HG03521 (cell line): ENCODE measurements at regions not wholly inside any gene's neighbourhood (a gene's known extent, or its start where the extent isn't known, plus 50 kb on each side); places are given as distances from the start of the nearest gene placed in this dataset.
"Not testable (repeated sequence)": the region's sequence is repeated elsewhere in the genome, so short reads cannot be mapped to it uniquely, and the experiment has no call there.

ENCODE experiments used
- ATAC-seq: cut with Tn5 transposase; IDR thresholded peaks from one replicate; pipeline ENCODE4 v1.9.1; 2021; ENCODE audit warnings: mild to moderate bottlenecking, moderate library complexity; ENCODE audit not compliant: unreplicated experiment

DNA sequence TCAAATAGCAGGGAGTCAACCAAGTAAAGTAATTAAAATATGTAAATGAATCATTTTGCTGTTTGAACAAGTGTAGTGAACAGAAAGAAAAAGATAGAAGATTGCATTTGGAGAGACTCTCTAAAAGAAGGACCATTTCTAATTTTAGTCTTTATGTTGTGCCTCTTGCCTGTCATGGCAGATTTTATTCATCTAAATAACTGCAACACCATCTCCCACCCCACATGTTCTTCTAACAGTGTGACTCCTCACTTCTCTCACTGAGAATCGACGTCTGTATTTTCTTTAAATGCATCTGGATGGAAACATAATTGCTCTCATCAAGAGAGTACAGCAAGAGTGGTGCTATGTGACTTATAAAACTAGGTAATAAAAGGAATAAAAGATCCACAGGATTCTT lies 439.9 kb upstream of the GBE1 start:
- no peak for ATAC-seq

DNA sequence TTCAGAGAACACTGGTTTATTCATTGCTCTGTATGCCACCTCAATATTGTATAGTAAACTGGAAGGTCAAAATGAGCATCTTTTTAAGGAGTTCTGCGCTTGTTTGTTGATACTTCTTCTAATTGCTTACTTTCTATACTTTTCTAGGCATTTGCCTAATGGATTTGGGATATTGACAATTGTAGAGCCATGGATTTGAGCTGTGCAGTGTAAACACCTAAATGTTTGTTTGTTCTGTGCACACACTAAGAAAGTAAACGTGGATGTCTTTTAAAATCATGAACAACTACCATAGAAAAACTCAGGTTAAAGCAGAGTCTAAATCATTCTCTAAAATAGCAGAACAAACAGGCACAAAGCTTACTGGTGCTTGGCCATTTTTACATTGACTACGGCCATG lies 436.6 kb upstream of the GBE1 start:
- ATAC-seq: no peak

DNA sequence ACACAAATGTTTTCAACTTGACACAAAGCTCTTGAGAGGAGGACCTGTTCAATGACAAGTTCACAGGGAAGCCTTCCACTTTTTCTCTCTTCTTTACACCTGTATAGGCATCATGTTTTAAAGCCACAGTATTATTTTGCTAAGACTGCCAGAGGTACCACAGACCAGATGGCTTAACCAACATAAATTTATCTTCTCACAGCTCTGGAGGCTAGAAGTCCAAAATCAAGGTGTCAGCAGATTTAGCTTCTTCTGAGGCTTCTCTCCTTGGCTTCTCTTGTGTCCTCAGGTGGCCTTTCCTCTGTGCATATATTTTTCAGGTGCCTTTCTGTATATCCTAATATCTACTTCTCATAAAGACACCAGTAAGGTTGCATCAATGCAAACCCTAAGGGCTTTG lies 435.2 kb upstream of the GBE1 start:
- ATAC-seq: no peak

DNA sequence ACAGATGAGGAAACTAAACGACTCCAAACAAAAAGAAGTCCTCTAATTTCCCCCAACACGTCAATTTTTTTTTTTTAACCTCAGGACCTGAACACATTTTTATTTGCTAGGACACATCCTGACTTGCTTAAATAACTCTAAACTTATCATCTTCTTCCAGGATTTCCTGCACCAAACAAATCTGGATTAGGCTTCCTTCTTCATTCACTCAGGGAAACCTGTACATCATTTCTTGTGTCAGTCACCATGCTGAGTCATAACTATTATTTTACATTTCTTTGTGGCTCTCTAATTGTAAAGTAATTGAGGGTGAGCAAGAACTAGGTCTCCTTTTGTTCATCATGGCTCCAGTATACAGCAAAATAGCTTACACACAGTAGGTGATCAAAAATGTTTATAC lies 433.4 kb upstream of the GBE1 start:
- no peak for ATAC-seq

DNA sequence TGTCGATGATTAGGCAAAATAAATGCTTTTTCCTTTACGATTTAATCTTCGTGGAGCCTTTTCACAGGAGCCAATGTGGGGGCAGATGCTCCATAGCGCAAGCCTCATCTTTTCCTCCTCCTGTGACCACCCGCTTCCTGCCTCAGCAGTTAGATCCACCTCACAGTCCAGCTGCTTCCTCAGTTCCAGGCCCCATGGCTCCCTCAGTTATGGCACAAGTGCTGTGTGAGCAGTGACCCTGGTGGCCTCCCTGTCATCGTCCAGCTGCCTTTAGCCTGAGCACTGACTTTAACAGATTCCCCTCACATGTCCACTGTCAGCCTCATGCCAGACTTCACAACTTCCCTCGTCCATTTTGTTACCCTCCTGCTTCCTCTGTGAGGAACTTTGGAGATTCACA lies 424.6 kb upstream of the GBE1 start:
- no peak for ATAC-seq

DNA sequence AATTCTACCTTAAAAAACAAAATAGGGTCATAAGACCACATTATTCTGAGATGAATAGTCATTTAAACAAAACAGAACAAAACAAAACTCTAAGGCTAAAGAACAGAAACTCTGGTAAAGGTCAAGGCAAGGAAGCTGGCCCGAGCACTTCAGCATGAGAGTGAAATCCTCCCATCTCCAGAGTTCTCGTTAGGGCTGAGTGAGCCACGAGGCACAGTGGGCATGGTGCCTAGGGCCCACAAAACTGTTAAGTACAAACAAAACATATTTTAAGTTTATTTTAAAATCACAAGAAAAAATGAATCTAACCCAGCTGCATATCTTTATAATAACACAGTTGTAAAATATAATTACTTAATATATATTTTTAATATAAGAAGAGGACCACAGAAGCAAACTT lies 417.8 kb upstream of the GBE1 start:
- ATAC-seq: no peak

DNA sequence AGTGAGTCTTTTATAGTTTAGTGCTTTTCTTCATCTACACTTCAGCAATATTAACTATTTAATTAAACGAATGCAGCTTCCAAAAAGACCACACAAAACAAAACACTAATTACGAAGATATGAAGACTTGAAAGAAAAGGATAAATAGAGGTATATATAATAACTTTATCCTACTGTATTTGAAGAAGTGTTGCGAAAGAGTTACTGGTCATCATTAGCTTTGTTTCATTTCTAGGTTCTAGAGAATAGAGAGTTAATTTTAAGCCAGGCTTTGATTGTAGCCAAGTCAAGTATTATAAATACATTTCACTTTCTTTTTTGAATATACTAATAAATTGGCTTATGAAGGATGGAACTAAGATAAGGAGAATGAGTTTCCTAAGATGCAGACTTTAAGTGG lies 416.8 kb upstream of the GBE1 start:
- no peak for ATAC-seq

DNA sequence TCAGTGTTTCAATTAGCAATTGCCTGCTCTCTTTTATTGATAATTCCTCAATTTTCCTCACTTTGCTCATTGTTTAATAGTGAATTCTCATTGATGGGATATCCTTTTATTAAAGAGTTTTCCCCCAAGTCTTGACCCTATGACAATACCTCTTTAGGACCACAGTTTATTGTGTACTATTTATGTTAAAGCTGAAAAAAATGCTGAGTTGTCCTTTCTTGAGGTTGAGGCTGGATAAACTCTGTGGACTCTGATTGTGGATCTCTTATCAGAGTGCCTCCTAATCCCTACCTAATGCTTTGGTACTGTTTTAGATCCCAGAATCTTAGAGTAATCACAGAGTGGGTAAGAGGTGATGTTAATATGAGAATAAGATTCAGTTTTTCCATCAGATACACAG lies 416.3 kb upstream of the GBE1 start:
- ATAC-seq: no peak

DNA sequence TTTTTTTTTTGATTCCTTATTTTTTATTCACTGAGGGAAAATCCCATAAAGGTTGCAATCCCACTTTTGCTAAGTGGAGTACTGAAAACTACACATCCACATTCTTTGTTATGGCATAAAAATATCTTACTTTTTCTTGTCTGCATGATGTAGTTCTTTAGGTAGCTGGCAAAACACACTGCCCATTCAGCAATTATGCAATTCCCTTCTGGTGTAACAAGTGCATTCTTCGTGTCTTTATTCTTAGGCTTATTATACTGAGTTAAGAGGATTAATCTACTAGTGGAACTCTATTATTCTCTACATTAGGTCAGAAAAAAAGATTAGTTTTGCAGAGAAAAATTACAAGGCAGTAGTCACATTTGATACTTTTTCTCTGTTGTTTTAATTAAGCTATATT lies 403.8 kb upstream of the GBE1 start:
- no peak for ATAC-seq

DNA sequence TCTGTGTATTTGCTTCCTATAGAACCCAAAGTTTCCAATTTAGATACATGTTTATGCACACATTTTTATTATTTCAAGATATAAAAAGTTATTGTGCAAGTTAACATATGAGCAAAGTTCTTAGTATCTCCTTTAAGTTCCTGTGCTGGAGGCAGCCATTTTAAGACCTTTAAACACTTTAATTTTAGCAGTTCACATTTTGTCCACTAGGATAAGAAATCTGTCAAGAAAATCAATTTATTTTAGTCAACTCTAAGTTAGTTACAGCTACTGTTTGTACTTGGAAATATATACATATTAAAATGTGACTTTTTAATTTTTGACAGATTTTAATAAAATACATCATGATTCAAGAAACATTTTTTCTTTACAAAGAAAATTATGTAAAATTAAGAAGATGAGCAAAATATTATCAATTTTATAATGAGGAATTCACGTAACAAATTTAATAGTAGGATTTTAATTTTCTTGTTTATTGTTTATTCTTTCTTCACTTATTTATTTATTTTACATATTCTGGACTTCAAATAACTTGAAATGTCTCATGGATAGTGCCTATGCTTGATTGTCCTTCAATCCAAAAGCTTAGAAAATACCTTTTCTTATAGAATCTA lies 402.6 kb upstream of the GBE1 start:
- no peak for ATAC-seq

DNA sequence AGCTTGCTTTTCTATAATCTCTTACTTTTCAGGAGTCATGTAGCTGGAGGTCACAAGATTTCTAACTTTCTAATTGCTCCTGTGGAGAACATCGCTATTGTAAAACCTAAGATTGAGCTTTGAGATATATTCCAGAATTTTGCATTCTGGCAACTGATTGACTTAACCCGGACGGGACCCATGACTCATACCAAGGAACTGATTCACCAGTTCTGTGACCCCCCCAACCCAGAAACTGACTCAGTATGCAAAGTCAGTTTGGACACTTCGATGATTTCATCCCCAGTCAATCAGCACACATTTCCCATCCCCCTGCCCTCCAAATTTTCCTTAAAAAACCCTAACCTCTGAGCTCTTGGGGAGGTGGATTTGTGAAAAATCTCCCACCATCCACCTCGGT lies 396.5 kb upstream of the GBE1 start:
- ATAC-seq: no peak

DNA sequence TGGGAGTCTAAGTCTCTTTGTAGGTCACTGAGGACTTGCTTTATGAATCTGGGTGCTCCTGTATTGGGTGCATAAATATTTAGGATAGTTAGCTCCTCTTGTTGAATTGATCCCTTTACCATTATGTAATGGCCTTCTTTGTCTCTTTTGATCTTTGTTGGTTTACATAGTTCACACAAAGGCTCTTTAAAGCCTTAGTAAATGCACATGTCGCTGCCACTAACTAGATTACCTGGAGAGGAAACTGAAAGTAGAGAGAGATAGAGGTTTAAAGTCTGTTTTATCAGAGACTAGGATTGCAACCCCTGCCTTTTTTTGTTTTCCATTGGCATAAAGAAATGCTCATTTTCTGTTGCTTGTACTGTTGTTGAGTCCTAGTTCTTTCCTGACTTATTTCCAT lies 392.4 kb upstream of the GBE1 start:
- ATAC-seq: not testable (repeated sequence)

DNA sequence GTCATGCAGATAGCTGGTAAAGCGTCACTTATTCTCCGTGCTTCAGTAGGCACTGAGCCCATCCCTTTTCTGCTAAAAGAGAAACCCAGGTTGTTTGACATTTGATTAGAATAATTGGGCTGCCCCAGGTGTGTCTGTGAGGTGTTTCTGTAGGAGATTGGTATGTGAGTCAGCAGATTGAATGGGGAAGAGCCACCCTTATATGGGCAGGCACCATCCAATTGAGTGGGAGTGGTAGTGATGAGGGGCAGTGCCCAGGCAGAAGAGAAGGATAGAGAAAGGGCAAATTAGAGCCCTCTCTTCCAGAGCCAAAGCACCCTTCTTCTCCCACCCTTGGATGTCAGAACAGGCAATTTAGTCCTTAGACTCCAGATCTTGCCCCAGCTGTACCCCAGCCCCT lies 384.3 kb upstream of the GBE1 start:
- no peak for ATAC-seq

DNA sequence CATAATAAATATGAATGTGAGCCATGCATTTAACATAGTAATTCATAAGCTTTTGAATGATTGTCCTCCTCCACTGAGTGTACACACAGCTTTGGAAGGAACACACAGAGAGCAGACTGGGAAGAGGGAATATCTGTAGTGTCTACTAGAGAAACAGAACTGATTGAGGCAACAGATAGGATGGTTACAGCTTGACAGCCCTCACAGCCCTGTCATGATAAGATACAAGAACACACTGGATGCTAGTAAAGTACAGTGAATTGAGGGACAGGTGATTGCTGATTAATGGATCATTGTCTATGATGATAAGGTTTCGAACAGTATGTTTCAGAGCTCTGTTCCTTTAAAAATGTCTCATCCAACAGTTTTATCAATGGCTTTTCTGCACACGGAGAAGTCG lies 383.4 kb upstream of the GBE1 start:
- no peak for ATAC-seq

DNA sequence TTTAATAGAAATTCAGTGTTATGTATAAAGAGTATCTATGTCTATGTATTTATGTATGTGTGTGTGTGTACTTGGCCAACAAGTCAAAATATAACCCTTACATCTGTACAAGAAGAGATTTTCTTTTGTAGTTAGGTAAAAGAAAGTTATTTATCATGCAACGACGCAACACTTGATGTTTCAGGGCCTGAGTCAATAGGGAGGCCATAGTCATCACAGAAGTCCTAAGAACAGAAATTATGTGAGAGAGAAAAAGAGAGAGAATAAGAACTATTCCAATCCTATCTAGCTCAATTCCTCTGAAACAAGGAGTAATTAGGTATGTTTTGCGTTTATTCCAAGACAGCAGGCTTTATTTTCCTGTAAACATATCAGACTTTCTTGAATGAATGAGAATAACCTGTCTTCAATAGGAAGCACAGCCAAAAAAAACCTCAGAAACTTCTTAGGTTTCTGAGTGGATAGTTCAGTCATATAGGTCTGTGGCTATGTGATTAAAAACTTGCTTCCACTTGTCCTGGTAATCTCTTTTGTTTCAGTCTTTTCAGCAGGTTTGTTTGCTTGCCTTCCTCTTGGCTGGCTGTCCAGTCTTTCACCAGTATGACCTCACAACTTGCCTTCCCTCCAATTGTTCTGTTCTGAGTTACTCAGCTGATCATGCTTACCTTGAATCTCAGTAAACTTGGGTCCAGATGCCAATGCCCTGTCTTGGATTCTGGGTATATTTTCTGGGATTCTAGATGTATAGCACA lies 382.4 kb upstream of the GBE1 start:
- no peak for ATAC-seq

DNA sequence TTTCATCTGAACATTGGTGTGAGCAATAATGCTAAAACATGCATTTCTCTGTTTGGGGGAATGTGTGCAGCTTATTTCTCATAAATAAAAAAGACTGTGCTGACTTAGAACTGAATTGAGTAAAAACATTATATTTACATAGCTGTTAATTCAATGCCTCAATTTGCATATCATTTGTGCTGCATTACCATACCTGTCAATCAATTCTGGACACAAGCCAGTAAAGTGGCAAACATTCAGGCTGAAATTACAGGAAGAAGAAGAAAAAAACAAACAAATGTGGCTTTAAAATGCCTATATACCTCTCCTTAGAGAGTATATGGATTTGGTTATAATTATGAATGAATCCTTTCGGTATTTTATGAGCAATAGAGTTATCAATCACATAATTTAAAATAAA lies 380.1 kb upstream of the GBE1 start:
- no peak for ATAC-seq

DNA sequence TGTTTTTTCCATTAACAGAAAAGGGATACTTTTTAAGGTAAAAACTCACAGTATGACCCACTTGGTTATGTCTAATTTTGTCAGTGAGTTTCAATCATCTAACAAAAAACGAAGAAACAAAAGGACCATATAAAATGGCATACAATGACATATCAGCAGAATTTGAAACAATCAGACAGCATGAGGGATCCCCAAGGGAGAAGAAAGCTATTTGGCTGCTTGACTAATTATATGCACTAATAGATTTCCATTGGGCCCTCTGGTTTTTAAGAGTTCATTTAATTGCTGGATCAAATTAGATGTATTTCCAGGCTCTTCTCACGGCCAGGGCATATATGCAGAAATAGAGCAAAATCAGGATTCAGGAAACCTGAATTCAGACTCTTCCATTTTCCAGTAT lies 376.4 kb upstream of the GBE1 start:
- ATAC-seq: no peak

DNA sequence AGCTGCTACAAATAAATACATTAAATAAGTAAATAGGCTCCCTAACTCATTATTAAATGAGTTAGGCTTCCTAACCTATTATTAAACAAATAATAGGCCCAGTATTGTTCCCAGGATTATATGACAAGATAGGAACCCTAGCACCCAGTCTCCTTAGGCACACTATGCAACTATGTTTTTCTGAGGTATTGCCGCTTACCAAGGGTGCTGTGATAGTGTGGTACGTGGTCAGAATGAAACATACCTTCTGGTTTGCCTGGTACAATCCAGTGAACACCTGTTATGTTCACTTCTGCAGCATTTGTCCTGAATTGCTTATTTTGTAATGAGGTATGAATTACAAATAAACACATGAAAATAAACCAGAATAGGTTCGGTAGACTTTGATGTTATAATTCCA lies 375.6 kb upstream of the GBE1 start:
- no peak for ATAC-seq

DNA sequence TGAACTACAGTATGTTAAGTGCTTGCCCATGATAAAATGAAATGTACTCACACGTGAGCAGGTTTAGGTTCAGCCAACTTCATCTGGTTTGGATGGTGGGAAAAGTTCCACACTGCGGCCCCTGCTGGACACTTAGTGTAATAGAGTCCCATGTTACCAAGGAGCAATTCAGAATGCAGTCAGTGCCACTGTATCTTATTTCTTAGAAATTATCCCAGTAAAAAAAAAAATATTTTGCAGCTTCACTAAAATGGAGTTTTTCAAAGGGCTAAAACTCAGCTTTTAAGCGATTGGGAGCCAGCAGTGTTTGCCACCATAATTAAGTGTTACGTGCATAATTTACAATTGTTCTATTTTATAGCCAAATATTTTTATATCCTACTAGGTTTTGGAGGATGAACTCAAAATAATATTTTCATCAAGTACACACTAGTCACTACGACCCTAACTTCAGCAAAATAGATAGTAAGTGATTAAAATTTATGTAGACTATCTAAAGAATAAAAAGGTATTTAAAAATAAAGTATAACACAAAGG lies 371.7 kb upstream of the GBE1 start:
- ATAC-seq: peak; percentile 91

DNA sequence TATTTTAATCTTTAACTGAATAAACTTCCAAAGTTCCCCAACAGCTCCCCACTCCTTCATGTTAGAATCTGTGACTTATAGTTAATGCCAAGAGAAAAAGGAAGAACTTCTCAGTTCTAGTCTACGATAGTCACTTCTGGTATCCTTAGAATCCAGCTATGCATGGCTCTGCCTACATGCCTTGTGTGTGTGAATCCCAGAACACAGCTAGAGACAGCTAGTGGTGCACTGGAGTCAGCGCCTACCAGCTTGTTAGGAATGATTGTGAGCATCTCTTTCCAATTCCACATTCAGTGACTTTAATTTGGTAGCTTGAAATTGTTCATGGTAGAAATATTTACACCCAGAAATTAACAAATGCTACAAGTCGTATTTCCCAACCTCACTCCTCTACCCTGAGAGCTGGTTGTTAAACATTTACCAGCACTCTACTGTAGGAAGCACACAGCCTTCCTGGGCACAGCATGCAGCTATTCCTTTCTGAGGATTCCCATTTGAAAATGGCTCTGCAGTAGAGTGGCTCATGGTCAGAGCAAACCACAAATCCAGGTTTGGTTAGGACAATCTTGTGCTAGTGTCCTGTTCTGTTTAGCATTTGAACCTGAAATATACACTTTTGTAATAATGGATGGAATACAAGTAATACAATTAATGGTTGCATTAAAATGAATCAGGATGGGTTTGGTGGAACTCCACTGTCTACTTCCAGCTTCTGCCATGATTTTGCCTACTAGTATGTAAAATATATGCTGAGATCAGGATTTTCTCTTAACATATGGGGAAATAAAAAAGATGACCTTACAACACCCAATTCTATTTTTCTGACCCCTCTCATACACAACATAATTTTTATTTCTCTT lies 371.0 kb upstream of the GBE1 start:
- no peak for ATAC-seq

DNA sequence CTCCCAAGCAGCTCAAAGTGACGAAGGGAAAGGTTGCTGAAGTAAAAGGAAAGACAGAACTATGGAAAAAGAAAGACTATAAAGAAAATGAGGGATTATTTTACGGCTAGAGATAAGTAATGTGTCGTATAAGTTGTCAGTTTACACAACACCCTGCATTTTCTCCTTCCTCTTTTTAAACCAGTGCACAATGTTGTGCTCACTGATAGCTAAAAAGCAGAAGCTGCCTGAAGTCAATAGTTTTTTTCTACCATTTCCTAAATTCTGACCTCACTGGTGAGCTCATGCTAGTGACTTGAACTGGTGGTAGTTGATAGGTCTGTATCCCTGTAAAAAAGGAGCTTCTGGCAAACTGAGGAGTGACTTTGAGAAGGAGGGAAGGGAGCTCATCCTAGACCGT lies 368.6 kb upstream of the GBE1 start:
- no peak for ATAC-seq
